ENCODE measurements at regions not wholly inside any gene's neighbourhood (a gene's known extent, or its start where the extent isn't known, plus 50 kb on each side); places are given as distances from the start of the nearest gene placed in this dataset.

DNA sequence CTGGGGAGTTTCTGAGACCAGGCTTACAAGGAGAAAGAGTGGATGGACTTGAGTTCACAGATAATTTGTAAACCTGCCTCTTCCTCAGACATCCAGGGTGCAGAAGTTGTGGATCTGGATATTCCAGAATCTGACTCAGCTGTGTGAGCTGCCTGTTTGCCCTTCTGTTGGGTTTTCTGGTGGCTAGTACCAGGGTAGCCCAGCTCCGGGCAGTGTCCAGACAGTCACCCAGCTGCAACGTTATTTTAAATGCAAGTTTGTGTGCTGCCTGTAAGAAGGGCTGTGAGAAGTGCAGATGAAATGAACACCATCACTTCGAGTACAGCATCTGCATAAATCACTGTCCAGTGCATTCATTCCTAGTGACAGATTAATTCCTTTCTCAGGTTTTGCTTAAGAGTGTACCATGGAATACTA is 1053.0 kb downstream of the TUSC7 start:
- no peak for DNase-seq (ENCODE audit: low spot score)

DNA sequence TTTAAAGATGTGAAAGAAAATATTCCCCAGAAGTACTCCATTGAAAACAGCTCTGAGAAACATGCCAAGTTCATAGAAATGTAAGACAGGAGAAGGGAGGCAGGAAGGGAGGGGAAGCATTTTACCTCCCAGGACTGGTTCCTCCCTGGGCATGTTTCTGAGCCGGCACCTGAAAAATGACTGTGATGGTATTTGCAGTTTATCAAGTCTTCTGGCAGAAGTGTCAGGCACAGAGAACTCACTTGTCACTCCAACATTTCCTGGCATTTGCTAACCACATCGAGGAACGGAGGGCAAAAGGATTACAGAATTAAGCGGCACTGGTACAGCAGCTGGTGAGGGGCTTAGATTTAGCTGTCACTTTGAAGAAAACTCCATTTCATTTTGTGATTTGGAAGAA is 1054.0 kb downstream of the TUSC7 start:
- DNase-seq (ENCODE audit: low spot score), result no peak

DNA sequence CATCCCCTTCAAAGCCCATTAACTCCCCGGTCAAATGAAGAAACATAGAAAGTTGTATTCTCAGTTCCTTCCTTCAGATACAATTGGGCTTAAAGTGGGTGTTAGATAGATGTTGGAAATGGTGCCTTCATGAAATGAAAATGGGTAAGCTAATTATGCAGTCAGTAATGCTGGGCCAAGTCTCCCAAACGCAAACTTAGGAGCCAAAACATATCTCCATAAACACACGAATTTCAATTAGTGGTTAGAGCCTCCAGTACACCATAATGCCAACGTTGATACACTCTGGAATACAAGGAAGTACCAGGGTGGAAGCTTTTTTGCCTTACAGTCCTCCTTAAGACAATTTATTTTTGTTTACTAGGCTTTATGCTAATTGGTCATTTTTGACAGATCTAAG is 1059.0 kb downstream of the TUSC7 start:
- no peak for DNase-seq (ENCODE audit: low spot score)

GRCh38 chr3:117774130-117774529 is 1064.6 kb downstream of the TUSC7 start:
- DNase-seq (ENCODE audit: low spot score), result no peak

DNA sequence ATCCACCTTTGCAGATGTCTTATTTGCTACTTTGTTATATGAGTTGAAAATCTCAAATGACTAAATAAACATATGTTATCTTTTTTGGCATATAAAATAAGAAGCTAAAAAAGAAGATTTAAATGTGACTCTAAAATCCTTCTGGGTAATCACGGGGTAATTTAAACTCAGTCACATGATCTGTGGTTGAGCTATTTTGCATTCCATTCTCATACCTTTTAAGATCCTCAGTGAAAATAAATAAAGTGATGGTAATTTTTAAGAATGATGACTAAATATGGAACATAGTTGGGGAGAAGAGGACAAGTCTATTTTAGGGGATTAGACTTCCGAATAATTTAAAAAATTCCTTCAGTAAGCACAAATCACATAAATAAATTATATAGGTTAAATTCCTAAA is 1076.8 kb downstream of the TUSC7 start:
- DNase-seq (ENCODE audit: low spot score), result no peak

DNA sequence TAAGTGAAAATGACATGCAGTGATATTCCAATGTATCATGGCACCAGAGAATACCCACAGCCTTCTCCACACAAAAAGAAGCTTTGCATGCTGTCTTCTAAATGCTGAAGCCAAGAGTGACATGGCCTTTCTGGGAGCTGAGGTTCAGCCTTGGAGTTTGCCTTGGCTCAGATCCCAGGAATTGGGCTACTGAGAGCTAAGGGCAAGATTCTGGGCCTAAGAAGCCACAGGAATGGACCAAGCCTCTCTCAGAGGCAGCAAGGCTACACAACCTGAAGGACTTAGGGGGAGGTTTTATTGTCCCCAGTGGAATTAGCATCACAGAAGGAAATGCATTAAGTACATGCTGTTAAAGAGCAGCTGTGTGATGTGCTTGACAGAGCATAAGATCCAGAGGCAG is 1078.5 kb downstream of the TUSC7 start:
- DNase-seq (ENCODE audit: low spot score), result peak; percentile 11

DNA sequence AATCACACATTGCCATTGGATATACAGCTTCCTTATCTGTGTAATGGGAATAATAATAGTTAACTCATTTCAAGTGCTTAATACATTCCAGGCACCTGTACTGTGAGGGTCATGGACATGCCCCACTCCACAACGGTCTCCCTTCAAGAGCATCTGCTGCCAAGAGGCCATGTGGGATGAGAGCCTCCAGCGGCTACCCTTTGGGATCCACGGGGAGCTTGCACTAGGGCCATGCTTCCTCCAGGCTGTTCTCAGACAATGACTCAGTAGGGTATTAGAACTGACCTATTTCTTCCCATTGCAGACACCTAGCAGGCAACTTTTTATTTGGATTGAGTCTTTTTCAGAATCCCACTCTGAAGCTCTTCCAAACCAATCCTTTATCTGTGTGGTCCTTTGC is 1078.9 kb downstream of the TUSC7 start:
- no peak for DNase-seq (ENCODE audit: low spot score)

DNA sequence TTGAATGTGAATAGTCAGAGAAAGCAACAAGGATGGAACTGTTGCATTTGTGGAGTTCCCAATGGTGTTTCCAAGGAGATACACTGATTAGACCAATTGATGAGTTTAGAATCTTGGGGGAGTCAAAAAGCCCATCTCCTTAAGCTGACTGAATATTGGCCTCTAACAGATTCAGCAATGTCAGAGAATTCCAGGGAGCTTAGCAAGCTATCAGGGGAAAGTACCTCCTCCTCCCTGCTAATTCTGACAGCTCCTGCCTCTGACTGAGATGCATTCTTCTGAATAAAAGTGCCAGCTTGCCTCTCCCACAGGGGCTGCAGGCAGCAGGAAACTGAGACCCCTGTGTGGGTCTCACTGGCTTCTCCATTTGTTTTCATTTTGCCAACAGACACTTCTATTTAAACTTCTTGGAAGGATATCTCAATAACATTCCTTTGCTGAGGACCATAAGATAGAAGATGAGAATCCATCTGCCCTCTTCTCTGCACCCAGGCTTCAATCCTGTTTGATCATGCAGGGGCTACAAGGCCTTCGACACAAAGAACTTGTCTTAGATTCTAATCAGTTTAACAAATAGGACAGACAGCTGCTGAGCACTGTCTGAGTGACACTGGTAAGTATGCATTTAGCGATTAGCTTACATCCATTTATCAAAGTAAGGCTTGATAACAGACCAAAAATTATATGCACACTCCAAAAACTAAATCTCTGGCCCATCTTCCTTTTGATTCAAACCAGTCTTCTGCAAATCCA is 1080.8 kb downstream of the TUSC7 start:
- DNase-seq (ENCODE audit: low spot score), result peak; percentile 20

DNA sequence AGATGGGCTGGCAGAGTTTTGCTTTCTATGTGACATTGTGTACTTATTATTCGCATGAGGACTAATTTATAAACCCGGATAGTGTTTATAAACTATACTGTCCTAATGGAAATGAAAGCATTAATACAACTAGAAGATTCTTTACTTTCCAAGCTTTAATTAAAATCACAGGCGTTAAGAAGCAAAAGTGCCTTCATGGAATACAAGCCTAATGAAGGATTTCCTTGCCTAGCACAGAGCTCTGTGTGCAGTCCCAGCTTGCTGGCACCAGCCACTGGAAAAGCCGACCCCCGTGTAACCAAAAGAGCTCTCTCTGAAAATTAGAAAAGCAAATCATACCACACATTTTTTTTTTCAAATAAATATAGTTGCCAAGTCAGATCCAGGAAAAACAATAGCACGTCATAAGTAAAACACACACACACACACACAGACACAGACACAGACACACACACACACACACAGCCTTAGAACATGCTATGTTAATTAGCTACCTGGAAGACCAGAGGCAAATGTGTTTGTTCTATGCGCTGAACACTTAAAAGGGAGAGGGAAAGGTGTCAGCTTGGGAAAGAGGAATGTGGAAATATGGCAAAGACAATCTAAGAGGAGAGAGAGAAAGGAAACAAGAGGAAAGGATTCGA is 1084.2 kb downstream of the TUSC7 start:
- no peak for DNase-seq (ENCODE audit: low spot score)

GRCh38 chr3:117798221-117798620 is 1088.6 kb downstream of the TUSC7 start:
- no peak for DNase-seq (ENCODE audit: low spot score)

- no peak for DNase-seq (ENCODE audit: low spot score)
Observed at GRCh38 chr3:117798687-117799386, 1089.3 kb downstream of the TUSC7 start.

DNA sequence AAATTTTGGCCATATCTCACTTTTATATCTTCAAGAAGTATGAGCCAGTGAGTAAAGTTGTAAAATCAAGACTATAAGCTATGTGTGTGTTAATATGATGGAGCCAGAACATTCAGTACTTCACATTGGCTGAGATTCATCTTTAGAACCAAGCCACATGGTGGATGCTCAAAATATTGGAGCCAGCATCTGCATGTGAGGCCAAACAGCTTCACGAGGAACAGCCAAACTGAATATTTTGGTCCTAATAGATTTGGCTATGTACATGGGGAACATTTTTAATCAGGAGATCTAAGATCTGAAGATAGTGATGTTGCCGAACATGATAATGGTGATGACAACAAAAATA is 1089.8 kb downstream of the TUSC7 start:
- no peak for DNase-seq (ENCODE audit: low spot score)

- DNase-seq (ENCODE audit: low spot score), result peak; percentile 29
Observed at GRCh38 chr3:117801912-117802239, 1092.3 kb downstream of the TUSC7 start.

- no peak for DNase-seq (ENCODE audit: low spot score)
Observed at GRCh38 chr3:117809186-117810081, 1099.9 kb downstream of the TUSC7 start.

DNA sequence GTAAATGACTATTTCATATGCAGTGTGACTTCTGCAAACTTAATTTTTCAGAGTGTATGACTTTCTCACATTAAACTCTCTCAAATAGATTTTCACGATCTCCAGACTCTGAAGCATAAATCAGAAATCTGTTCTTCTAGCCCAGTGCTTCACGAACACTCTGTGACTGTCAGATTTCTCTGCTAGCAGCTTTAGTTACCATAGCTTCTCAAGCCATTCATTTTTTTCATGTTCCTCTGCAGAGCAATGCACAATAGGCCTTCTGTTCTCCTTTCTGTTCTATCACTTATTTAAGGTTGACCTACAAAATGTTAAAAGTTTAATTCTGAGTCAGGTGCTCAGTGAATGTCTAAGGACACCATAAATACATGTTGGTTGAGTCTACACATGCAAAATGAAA is 1102.2 kb downstream of the TUSC7 start:
- no peak for DNase-seq (ENCODE audit: low spot score)

- DNase-seq (ENCODE audit: low spot score), result no peak
Observed at GRCh38 chr3:117814975-117815374, 1105.4 kb downstream of the TUSC7 start.

DNA sequence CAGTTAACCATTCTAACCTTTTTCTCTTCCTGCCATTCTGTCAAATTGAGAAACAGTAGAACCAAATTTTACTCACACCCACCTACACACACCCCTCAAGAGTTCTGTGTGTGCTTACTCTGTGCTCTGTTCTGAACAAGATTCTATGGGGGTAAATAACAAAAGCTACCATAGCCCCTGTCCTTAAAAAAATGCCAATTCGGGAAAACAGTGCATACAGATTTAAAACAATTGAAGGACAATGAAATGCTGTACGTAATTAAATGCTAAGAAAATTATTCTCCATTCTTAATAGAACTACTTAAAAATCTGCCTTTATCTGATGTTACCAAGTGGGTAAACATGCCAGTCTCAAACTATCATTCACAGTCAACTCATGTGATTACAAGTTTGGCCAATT is 1107.5 kb downstream of the TUSC7 start:
- DNase-seq (ENCODE audit: low spot score), result no peak

GRCh38 chr3:117818592-117818991 is 1109.0 kb downstream of the TUSC7 start:
- DNase-seq (ENCODE audit: low spot score), result no peak

DNA sequence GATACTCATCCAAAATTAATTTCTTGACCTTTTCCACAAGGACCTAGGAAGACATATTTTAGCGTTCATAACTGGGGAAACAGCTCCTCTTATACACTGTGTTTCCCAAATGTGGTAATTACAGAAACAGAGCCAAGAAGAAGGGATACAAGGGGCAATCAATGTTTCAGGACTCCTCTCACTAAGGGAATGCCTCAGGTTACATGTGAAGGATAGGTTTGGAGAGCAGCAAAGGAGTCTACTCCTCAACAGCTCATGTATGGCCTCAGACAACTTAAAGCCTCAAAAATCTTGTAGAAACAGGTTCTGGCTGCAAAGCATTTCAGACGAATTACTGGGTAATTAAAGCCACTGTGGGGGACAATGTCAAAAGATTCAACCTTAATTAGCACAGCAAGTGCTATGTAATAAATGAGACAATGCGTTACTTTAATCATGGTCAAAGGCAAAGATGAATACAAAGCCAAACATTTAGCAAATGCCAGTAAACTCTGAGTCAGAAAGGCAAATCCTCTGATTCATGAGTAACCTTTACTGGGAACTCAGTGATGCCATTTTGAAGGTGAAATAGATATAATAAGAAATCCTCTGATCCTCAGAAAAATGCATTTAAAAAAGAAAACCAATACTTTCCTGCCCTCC is 1111.2 kb downstream of the TUSC7 start:
- DNase-seq (ENCODE audit: low spot score), result no peak

GRCh38 chr3:117822416-117822815 is 1112.8 kb downstream of the TUSC7 start:
- no peak for DNase-seq (ENCODE audit: low spot score)

DNA sequence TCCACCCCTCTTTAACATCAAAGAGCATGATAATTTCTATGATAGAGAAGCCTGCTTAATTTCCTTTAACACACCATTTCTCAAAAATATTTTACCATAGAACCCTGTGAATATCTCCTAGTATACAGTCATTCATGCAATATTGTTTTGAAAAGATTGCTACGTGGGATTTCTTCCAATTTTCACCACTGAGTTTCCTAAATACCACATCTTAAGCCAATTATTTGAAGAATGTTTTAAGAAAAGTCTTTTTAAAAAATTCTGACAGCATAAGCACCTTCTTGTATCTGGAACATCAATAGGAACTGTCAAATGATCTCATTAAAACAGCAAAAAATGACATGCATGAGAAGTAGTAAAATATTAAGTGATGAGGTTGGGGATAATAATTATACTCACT is 1126.7 kb downstream of the TUSC7 start:
- no peak for DNase-seq (ENCODE audit: low spot score)

- no peak for DNase-seq (ENCODE audit: low spot score)
Observed at GRCh38 chr3:117837391-117837790, 1127.8 kb downstream of the TUSC7 start.

Measured in iPS-NIHi11 (cell line).